HUES64 (cell line): ENCODE measurements at regions not wholly inside any gene's neighbourhood (a gene's known extent, or its start where the extent isn't known, plus 50 kb on each side); places are given as distances from the start of the nearest gene placed in this dataset.
A peak's percentile ranks its signal among the peaks of the same experiment; 100 is the strongest.

ENCODE experiments used
- H3K27ac ChIP-seq: 2 replicates; pipeline ENCODE4 v1.7.0; 2013; ENCODE audit warnings: low read depth, low read length, inconsistent platforms
- H3K27me3 ChIP-seq: 2 replicates; pipeline ENCODE4 v1.6.1; 2013; ENCODE audit warnings: mild to moderate bottlenecking, low read length; ENCODE audit not compliant: insufficient read depth
- H3K36me3 ChIP-seq: 2 replicates; pipeline ENCODE4 v1.6.1; 2013; ENCODE audit warnings: mild to moderate bottlenecking, low read length; ENCODE audit not compliant: insufficient read depth
- H3K4me1 ChIP-seq: 2 replicates; pipeline ENCODE4 v1.6.1; 2013; ENCODE audit warnings: mild to moderate bottlenecking, low read length, moderate library complexity; ENCODE audit not compliant: insufficient read depth
- H3K4me3 ChIP-seq: 2 replicates; pipeline ENCODE4 v1.5.1; 2013; ENCODE audit warnings: mild to moderate bottlenecking, low read length, moderate library complexity
- H3K9ac ChIP-seq: 2 replicates; pipeline ENCODE4 v1.6.1; 2013; ENCODE audit warnings: mild to moderate bottlenecking, low read depth, low read length
- H3K9me3 ChIP-seq: 2 replicates; pipeline ENCODE4 v1.6.1; 2013; ENCODE audit warnings: low read depth, low read length; ENCODE audit not compliant: insufficient read depth
- WGBS: fragments of 150-250, 120-280 bp; methylation state at CpG from one replicate; pipeline ENCODE4 v1.1.7; 2013; ENCODE audit warnings: missing lambda C conversion rate; 5-methylcytosine and 5-hydroxymethylcytosine counted together

DNA sequence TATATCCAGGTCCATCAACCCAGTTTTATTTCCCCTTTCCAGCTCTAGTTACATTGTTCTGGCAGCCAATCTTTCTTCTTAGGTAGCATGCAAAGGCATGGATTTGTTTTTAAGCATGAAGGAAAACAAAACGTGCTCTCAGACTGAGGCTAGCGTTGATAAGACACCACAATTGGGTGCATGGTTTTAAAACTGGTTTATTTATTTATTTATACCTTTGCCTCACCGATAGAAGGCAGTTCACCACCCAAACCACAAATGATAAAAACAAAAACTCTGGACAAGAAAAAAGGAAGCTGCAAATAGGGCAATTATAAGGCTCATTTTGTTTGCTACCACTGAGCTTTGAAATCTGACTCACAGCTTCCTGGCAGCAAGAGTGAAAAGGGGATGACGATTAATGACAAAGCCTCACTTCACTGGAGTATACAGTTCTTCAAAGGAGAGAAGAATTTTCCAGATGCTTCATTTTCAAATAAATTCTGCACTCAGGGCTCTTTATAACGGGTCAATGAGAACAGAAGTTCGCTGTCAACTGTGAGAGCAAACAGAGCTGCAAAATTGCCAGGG is 278.4 kb upstream of the IRX5 start:
- 40% methylated on average over 5 of the region's 6 CpGs for WGBS
- Histone ChIP-seq H3K9ac (no peak overlapping the region), H3K9me3 (no peaks in the 10 kb centered on the region), H3K27ac (peak overlapping the region; percentile 82; the same call in 1 of the 2 replicates), H3K36me3 (no peaks in the 10 kb centered on the region), H3K4me3 (peak overlapping the region; percentile 28), H3K27me3 (peaks cover 51% of the 10 kb centered on the region), H3K4me1 (peaks cover 59% of the 10 kb centered on the region)

DNA sequence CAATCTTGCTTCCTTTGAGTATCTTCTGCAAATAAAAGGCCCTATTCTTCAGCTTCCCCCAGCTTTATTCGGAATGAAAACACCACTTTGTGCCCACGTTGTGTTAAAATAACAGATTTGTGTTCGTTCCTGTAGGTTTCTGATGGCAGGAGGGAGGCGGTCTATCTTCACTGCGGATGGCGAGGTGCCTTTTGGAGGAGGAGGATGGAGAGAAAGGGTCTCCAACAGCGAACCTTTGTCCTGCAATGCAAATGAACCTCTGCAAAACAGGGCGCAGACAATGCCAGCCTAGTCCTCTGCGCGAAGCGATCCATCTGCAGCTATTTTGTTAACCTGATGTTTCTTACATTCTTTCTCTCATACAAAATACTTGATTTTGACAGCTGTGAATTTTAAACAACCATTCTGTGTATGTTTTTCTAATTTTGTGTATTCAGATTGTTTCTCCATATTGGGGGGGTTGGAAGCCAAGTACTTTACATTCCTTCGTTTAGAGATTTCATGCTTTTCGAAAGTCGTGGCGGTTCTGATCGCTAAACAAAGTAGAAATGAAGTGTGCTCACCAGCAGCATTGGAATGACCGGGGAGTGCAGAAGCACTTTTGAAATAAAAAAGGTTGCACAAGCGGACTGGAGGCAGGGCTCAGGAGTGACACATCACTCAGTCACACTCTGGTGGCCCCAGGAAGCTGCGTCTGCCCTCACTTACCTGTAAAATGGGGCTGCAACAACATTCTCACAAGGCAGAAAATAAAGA is 279.0 kb upstream of the IRX5 start:
- Histone ChIP-seq H3K36me3 (no peaks in the 10 kb centered on the region), H3K4me1 (peaks cover 59% of the 10 kb centered on the region), H3K27ac (peak overlapping the region; percentile 82; the same call in 1 of the 2 replicates), H3K9ac (no peak overlapping the region), H3K4me3 (peak overlapping the region; percentile 28), H3K27me3 (peaks cover 51% of the 10 kb centered on the region), H3K9me3 (no peaks in the 10 kb centered on the region)
- 2% methylated on average over 19 of the region's 19 CpGs for WGBS

DNA sequence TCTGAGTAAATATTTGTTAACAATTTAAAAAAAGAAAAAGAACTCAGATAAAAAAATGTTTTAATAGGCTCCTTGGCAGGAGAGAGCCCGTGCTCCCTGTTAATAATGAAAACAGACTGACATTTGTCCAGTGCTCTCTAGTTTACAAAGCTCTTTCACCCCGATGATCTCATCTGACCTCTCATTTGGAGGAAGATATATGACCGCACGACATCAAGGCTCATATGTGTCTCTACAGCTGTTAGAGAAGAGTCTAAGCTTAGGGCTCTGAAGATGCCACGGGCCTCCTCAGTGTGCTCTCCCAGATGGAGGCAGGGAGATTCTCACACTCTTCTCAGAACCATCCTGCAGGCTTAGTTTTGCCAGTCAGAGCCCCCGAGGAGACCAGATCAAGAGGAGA is 280.8 kb upstream of the IRX5 start:
- 97% methylated on average over 5 of the region's 6 CpGs for WGBS
- Histone ChIP-seq H3K36me3 (no peaks in the 10 kb centered on the region), H3K27ac (no peak overlapping the region), H3K4me3 (no peak overlapping the region), H3K4me1 (peaks cover 45% of the 10 kb centered on the region), H3K9me3 (no peaks in the 10 kb centered on the region), H3K27me3 (peaks cover 49% of the 10 kb centered on the region), H3K9ac (no peak overlapping the region)

DNA sequence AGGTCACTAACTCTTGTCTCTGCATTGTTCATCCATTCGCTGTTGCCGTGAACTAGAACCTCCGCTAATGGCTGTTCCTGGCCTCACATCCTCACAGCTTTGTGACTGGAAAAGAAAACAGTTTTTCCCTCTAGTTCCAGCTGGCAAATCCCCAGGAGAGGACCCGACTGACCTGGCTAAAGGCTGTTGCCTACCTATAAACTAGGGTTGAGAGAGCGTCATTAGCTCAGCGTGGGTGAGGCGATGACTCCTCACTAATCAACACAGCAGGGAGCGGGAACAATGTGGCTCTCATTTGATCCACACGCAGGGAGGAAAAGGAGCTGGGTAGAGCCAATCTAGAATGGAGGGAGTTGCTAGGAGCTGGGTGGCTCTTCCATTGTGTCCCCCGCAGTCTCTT is 282.1 kb upstream of the IRX5 start:
- Histone ChIP-seq H3K4me1 (peaks cover 33% of the 10 kb centered on the region), H3K27me3 (peaks cover 36% of the 10 kb centered on the region), H3K27ac (no peak overlapping the region), H3K36me3 (no peaks in the 10 kb centered on the region), H3K9me3 (no peaks in the 10 kb centered on the region), H3K4me3 (no peak overlapping the region), H3K9ac (no peak overlapping the region)
- 87% methylated on average over 10 of the region's 10 CpGs for WGBS

DNA sequence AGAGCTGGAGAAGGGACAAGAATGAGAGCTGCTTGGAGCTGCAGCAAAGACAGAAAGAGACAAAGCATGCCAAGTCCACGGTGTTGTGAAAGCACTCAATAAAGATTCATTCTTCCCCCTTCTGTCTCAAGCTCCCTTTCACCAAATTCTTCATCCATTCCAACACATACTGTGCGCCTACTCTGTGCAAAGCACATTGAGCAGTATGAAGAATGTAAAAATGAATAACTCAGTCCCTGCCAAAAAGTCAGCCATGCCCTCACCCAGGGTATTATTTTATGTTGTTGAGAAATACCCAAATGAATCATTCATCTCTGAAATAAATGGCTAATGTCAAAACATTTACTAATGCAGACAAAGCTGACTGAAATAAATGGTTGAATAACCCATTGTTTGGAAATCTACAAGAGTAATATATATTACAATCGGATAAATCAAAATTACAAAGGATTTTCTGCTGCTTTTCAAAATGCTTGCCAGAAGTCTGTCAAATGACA is 282.9 kb upstream of the IRX5 start:
- no peak overlapping the region for H3K27ac ChIP-seq
- WGBS, result 96% methylated on average over 3 of the region's 3 CpGs
- no peaks in the 10 kb centered on the region for H3K36me3 ChIP-seq
- no peaks in the 10 kb centered on the region for H3K9me3 ChIP-seq
- peaks cover 30% of the 10 kb centered on the region for H3K27me3 ChIP-seq
- H3K9ac ChIP-seq, result no peak overlapping the region
- H3K4me1 ChIP-seq, result peaks cover 29% of the 10 kb centered on the region
- no peak overlapping the region for H3K4me3 ChIP-seq

DNA sequence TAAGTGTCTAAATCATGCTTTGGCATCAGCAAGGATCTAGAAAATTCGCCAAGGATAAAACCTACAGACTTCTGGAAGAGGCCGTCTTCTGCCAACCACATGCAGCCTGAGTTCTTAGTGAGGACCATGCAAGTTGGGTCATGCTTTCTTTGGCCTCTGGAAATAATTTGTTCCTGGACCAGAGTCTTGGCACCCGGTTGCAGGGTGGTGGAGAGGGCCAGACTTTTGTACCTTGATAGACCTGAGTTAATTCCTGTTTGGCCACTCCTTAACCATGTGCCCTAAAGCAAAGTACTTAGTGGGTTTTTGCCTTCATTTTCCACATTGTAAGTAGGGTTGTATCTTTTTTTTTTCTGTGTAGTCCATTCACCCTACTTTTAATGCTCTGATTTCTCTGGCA is 283.4 kb upstream of the IRX5 start:
- WGBS, result 94% methylated on average over 3 of the region's 3 CpGs
- no peak overlapping the region for H3K4me3 ChIP-seq
- H3K4me1 ChIP-seq, result peaks cover 25% of the 10 kb centered on the region
- H3K27me3 ChIP-seq, result peaks cover 25% of the 10 kb centered on the region
- no peak overlapping the region for H3K27ac ChIP-seq
- H3K9ac ChIP-seq, result no peak overlapping the region
- no peaks in the 10 kb centered on the region for H3K9me3 ChIP-seq
- H3K36me3 ChIP-seq, result no peaks in the 10 kb centered on the region

DNA sequence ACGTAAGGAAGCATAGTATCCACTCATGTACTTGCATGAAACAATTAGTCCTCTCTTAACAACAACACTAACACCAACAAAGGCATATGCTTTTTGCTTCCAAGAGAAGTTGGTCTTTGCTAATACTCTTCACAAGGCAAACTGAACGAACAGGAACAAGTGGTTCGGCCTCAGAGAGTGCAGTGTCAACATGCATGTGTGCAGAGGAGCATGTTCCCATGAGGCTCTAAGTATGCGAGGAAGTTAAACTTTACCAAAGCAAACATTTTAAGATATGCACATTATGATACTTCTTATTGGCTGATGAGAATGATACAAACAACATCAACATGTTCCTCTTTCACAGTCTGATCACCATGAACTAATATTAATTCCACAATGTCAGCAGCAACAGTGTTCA is 285.3 kb upstream of the IRX5 start:
- no peak overlapping the region for H3K27ac ChIP-seq
- WGBS, result 93% methylated on average over 4 of the region's 4 CpGs
- H3K9me3 ChIP-seq, result no peaks in the 10 kb centered on the region
- H3K4me1 ChIP-seq, result 0 out of 2 replicates have a peak, but pooled peaks cover 7% of the 10 kb centered on the region
- no peak overlapping the region for H3K4me3 ChIP-seq
- no peaks in the 10 kb centered on the region for H3K36me3 ChIP-seq
- H3K27me3 ChIP-seq, result peaks cover 23% of the 10 kb centered on the region
- H3K9ac ChIP-seq, result no peak overlapping the region

DNA sequence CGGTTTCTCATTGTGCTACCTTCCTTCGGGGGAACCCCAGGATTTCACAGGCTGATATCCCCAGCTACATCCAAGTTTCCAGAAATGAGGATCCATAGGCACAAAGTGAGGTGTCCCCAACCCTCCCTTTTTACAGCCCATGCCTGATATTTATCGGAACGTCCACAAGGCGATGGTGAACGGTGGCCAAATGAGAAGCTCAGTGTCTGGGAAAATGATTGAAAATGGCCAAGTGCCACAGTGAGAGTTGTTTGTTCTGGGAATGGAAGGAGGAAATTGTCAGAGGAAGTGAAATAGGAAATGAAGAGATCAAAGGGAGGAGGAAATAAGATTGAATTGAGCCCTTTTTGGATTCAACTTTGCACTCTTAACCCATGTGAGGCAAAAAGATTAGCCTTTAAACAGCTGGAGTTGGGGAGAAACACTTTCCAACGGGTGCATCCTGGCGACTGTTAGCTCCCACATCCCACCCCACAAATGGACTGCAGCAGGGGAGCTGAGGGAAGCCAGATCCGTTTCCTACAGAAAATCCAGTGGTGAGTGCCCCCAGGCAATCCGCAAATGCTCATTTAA is 294.4 kb upstream of the IRX5 start:
- Histone ChIP-seq H3K27me3 (peaks cover 3% of the 10 kb centered on the region; the same call in 1 of the 2 replicates), H3K9ac (no peak overlapping the region), H3K4me3 (no peak overlapping the region), H3K4me1 (peaks cover 5% of the 10 kb centered on the region; the same call in 1 of the 2 replicates), H3K36me3 (no peaks in the 10 kb centered on the region), H3K9me3 (no peaks in the 10 kb centered on the region), H3K27ac (no peak overlapping the region)
- 91% methylated on average over 10 of the region's 10 CpGs for WGBS

DNA sequence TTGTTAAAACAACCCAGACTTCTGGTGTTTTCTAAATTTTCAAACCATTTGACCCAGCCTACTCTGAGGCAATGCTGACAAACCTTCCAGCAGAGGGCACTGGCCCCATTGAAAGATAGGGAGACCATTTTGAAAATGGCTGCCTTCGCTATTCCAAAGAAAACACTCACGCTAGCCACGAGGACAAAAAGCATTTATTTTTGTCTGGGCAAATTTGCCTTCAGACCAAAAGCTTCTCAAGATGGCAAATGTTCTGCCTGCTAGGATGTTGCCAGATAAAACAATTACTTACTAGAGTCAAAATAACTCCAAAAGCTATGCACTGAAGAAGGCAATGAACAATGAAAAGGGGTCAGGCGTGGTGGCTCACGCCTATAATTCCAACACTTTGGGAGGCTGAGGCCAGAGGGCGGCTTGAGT is 296.7 kb upstream of the IRX5 start:
- no peaks in the 10 kb centered on the region for H3K27me3 ChIP-seq
- H3K9me3 ChIP-seq, result no peaks in the 10 kb centered on the region
- no peak overlapping the region for H3K4me3 ChIP-seq
- H3K4me1 ChIP-seq, result peaks cover 5% of the 10 kb centered on the region; the same call in 1 of the 2 replicates
- no peaks in the 10 kb centered on the region for H3K36me3 ChIP-seq
- 81% methylated on average over 6 of the region's 6 CpGs for WGBS
- H3K27ac ChIP-seq, result no peak overlapping the region
- H3K9ac ChIP-seq, result no peak overlapping the region

DNA sequence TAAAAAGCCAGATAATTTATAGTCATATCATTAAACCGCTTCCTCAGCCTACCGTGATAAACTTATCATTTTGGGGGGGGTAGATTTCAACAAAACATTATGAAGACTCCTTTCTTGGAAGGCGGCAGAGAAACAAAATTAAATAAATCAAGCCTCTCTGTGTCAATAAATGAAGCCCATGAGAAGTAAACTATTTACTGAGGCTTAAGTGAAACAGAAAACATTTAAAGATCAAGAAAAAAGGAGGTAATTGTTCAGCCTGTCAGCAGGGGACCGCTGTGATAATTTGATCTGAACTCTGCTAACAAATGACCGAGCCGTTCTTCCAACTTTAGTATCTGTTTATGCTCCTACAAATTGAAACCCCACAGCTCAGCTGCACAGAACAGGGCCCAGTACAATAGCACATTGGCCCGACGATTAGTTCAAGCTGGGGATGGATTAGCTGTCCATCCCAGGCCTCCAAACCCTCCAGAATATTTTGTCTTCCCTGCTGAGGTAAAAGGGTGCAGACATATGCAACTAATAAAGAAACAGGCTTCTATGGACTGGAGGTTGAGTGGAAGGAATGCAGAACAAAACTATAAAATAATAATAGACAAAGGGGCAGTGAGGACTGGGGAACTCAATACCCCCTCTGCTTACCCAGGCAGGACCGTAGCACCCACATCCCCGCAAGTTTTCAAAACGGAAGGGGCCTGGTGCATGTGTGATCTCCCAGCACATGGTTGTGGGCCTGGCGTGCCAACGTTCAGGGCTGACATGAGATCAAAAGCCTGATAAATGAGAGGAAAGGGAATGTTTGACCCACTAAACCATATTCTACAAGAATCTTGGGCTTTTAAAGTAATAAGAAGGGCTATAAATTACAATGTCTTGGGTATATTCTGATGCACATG is 298.1 kb upstream of the IRX5 start:
- Histone ChIP-seq H3K9ac (no peak overlapping the region), H3K27ac (no peak overlapping the region), H3K27me3 (no peaks in the 10 kb centered on the region), H3K9me3 (no peaks in the 10 kb centered on the region), H3K4me1 (peaks cover 5% of the 10 kb centered on the region; the same call in 1 of the 2 replicates), H3K4me3 (no peak overlapping the region), H3K36me3 (no peaks in the 10 kb centered on the region)
- WGBS, result 90% methylated on average over 11 of the region's 13 CpGs
